ENCODE measurements at regions not wholly inside any gene's neighbourhood (a gene's known extent, or its start where the extent isn't known, plus 50 kb on each side); places are given as distances from the start of the nearest gene placed in this dataset.

GRCh38 chr12:75827061-75827460 is 204.5 kb downstream of the PHLDA1 start:
- no peak for DNase-seq (ENCODE audit: low spot score)
- no peak overlapping the region for H3K4me3 ChIP-seq (replicated peaks in 1 of 3; ENCODE audit: insufficient read depth in 1 of 3, low read depth in 2 of 3, low read length in 3 of 3)
- H4K20me1 ChIP-seq (ENCODE audit: insufficient read depth, low read length): no peaks in the 10 kb centered on the region
- no peak for TF ChIP-seq ZNF382 (CRISPR knock-in tag; IDR thresholded peaks at IDR 0.05; ENCODE audit: borderline replicate concordance)
- TF ChIP-seq, protein P1, sequence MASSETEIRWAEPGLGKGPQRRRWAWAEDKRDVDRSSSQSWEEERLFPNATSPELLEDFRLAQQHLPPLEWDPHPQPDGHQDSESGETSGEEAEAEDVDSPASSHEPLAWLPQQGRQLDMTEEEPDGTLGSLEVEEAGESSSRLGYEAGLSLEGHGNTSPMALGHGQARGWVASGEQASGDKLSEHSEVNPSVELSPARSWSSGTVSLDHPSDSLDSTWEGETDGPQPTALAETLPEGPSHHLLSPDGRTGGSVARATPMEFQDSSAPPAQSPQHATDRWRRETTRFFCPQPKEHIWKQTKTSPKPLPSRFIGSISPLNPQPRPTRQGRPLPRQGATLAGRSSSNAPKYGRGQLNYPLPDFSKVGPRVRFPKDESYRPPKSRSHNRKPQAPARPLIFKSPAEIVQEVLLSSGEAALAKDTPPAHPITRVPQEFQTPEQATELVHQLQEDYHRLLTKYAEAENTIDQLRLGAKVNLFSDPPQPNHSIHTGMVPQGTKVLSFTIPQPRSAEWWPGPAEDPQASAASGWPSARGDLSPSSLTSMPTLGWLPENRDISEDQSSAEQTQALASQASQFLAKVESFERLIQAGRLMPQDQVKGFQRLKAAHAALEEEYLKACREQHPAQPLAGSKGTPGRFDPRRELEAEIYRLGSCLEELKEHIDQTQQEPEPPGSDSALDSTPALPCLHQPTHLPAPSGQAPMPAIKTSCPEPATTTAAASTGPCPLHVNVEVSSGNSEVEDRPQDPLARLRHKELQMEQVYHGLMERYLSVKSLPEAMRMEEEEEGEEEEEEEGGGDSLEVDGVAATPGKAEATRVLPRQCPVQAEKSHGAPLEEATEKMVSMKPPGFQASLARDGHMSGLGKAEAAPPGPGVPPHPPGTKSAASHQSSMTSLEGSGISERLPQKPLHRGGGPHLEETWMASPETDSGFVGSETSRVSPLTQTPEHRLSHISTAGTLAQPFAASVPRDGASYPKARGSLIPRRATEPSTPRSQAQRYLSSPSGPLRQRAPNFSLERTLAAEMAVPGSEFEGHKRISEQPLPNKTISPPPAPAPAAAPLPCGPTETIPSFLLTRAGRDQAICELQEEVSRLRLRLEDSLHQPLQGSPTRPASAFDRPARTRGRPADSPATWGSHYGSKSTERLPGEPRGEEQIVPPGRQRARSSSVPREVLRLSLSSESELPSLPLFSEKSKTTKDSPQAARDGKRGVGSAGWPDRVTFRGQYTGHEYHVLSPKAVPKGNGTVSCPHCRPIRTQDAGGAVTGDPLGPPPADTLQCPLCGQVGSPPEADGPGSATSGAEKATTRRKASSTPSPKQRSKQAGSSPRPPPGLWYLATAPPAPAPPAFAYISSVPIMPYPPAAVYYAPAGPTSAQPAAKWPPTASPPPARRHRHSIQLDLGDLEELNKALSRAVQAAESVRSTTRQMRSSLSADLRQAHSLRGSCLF (CRISPR knock-in tag; IDR thresholded peaks at IDR 0.05; ENCODE audit: borderline replicate concordance): no peak
- ChIA-PET POLR2A (no interaction called here), CTCF (ENCODE audit: low intra/inter-chr PET ratio, low total read pairs) (no interaction called here)
- H3K27me3 ChIP-seq (ENCODE audit: control insufficient read depth in 1 of 2, insufficient read depth in 2 of 2, low read length in 2 of 2): no peaks in the 10 kb centered on the region
- no peak overlapping the region for H3K4me2 ChIP-seq (ENCODE audit: low read depth, low read length)
- intact Hi-C loops (cut with micrococcal nuclease; ENCODE audit: unreplicated experiment) (no loop called here), in situ Hi-C loops (cut with HindIII; ENCODE audit: extremely low pct_ligation_motif_present, low pct_unique_long_range_greater_than_20kb) (no loop called here)
- no peak for FAIRE-seq
- H2AFZ ChIP-seq (ENCODE audit: low read length): no peak overlapping the region
- H3K9me3 ChIP-seq (ENCODE audit: low read length): no peaks in the 10 kb centered on the region
- no peaks in the 10 kb centered on the region for H3K79me2 ChIP-seq (ENCODE audit: insufficient read depth, low read length)
- H3K27ac ChIP-seq (ENCODE audit: extremely low read length, insufficient read depth, low read length): no peak overlapping the region
- no TSS peak for BruUV-seq (replicated peaks)
- H3K9ac ChIP-seq (ENCODE audit: insufficient read depth, low read depth, low read length): no peak overlapping the region
- 86% methylated on average over 3 of the region's 3 CpGs for WGBS (ENCODE audit: low lambda C conversion rate)
- H3K4me1 ChIP-seq (ENCODE audit: insufficient read depth, low read length): peaks cover 32% of the 10 kb centered on the region
- no peaks in the 10 kb centered on the region; a peak in 1 of 5 replicates for H3K36me3 ChIP-seq (replicated peaks in 1 of 2; ENCODE audit: control insufficient read depth in 1 of 2, insufficient read depth in 2 of 2, low read length in 2 of 2)
- ATAC-seq: no peak

- Histone ChIP-seq H4K20me1 (ENCODE audit: insufficient read depth, low read length) (no peaks in the 10 kb centered on the region), H3K27ac (ENCODE audit: extremely low read length, insufficient read depth, low read length) (no peak overlapping the region), H3K36me3 (replicated peaks in 1 of 2; ENCODE audit: control insufficient read depth in 1 of 2, insufficient read depth in 2 of 2, low read length in 2 of 2) (no peaks in the 10 kb centered on the region; a peak in 1 of 5 replicates), H3K4me3 (replicated peaks in 1 of 3; ENCODE audit: insufficient read depth in 1 of 3, low read depth in 2 of 3, low read length in 3 of 3) (no peak overlapping the region), H3K4me2 (ENCODE audit: low read depth, low read length) (no peak overlapping the region), H2AFZ (ENCODE audit: low read length) (no peak overlapping the region), H3K9ac (ENCODE audit: insufficient read depth, low read depth, low read length) (no peak overlapping the region), H3K79me2 (ENCODE audit: insufficient read depth, low read length) (no peaks in the 10 kb centered on the region), H3K27me3 (ENCODE audit: control insufficient read depth in 1 of 2, insufficient read depth in 2 of 2, low read length in 2 of 2) (no peaks in the 10 kb centered on the region), H3K4me1 (ENCODE audit: insufficient read depth, low read length) (peaks cover 27% of the 10 kb centered on the region), H3K9me3 (ENCODE audit: low read length) (no peaks in the 10 kb centered on the region)
- 81% methylated on average over 4 of the region's 4 CpGs for WGBS (ENCODE audit: low lambda C conversion rate)
- POLR2A ChIA-PET: no interaction called here
- CTCF ChIA-PET (ENCODE audit: low intra/inter-chr PET ratio, low total read pairs): no interaction called here
- no peak for DNase-seq (ENCODE audit: low spot score)
- intact Hi-C loops (cut with micrococcal nuclease; ENCODE audit: unreplicated experiment): no loop called here
- no peak for ATAC-seq
- no TSS peak for BruUV-seq (replicated peaks)
- FAIRE-seq: no peak
- in situ Hi-C loops (cut with HindIII; ENCODE audit: extremely low pct_ligation_motif_present, low pct_unique_long_range_greater_than_20kb): no loop called here
- TF ChIP-seq ZNF431 (CRISPR knock-in tag; IDR thresholded peaks at IDR 0.05; ENCODE audit: borderline replicate concordance, low read depth): no peak
- no peak for TF ChIP-seq RCOR2 (CRISPR knock-in tag; IDR thresholded peaks at IDR 0.05)
- no peak for TF ChIP-seq HNRNPK (IDR thresholded peaks at IDR 0.05; ENCODE audit: low read depth, low read length, poor library complexity, severe bottlenecking)
- no peak for TF ChIP-seq CBFB (CRISPR knock-in tag; IDR thresholded peaks at IDR 0.05)
- TF ChIP-seq ZNF496 (CRISPR knock-in tag; IDR thresholded peaks at IDR 0.05; ENCODE audit: insufficient replicate concordance): no peak
- TF ChIP-seq NR2F2 (IDR thresholded peaks at IDR 0.05; ENCODE audit: borderline replicate concordance, low read depth): no peak
- TF ChIP-seq ZNF678 (CRISPR knock-in tag; IDR thresholded peaks at IDR 0.05): no peak
- no peak for TF ChIP-seq RBAK (CRISPR knock-in tag; IDR thresholded peaks at IDR 0.05)
- TF ChIP-seq RFXANK (CRISPR knock-in tag; IDR thresholded peaks at IDR 0.05): no peak
- no peak for TF ChIP-seq FOXM1 (CRISPR knock-in tag; IDR thresholded peaks at IDR 0.05)
- no peak for TF ChIP-seq PTBP1 (IDR thresholded peaks at IDR 0.05; ENCODE audit: low read depth, low read length, poor library complexity, severe bottlenecking)
- TF ChIP-seq HOMEZ (CRISPR knock-in tag; IDR thresholded peaks at IDR 0.05; ENCODE audit: low read depth): no peak
- TF ChIP-seq ATM (IDR thresholded peaks at IDR 0.05; ENCODE audit: borderline replicate concordance): no peak
Observed at GRCh38 chr12:75825686-75826085, 205.9 kb downstream of the PHLDA1 start.
